DOHH2 (cell line): ENCODE measurements at regions not wholly inside any gene's neighbourhood (a gene's known extent, or its start where the extent isn't known, plus 50 kb on each side); places are given as distances from the start of the nearest gene placed in this dataset.

Source experiments
- H3F3A ChIP-seq: fragments of 200-600 bp; sonication (generic), shearing (Covaris generic); 2 replicates; pipeline ENCODE4 v1.6.0; 2016; ENCODE audit warnings: antibody characterized with exemption, mild to moderate bottlenecking; ENCODE audit not compliant: control insufficient read depth, insufficient read depth
- H3K27ac ChIP-seq: fragments of 200-600 bp; sonication (generic); 2 replicates; pipeline ENCODE4 v1.5.1; 2014; ENCODE audit warnings: low read depth, mild to moderate bottlenecking, low read length, moderate library complexity
- H3K27me3 ChIP-seq: fragments of 200-600 bp; sonication (generic); 2 replicates; pipeline ENCODE4 v1.6.1; 2014; ENCODE audit warnings: mild to moderate bottlenecking, low read length, mixed read lengths; ENCODE audit not compliant: control insufficient read depth
- H3K36me3 ChIP-seq: fragments of 200-600 bp; sonication (generic); 2 replicates; pipeline ENCODE4 v1.6.1; 2014; ENCODE audit warnings: mild to moderate bottlenecking, low read length, moderate library complexity, mixed read lengths; ENCODE audit not compliant: control insufficient read depth
- H3K4me1 ChIP-seq: fragments of 200-600 bp; sonication (generic); 2 replicates; pipeline ENCODE4 v1.6.1; 2014; ENCODE audit warnings: mild to moderate bottlenecking, low read length, mixed read lengths; ENCODE audit not compliant: control insufficient read depth
- H3K4me2 ChIP-seq: fragments of 200-600 bp; sonication (generic); 2 replicates; pipeline ENCODE4 v1.6.0; 2014; ENCODE audit warnings: mild to moderate bottlenecking, low read length, moderate library complexity
- H3K4me3 ChIP-seq: fragments of 200-600 bp; sonication (generic); 2 replicates; pipeline ENCODE4 v1.5.1; 2014; ENCODE audit warnings: mild to moderate bottlenecking, low read length, mixed read lengths
- H3K79me2 ChIP-seq: fragments of 200-600 bp; sonication (generic); 2 replicates; pipeline ENCODE4 v1.6.1; 2014; ENCODE audit warnings: mild to moderate bottlenecking, low read length, mixed read lengths; ENCODE audit not compliant: control insufficient read depth
- H3K9me2 ChIP-seq: fragments of 200-600 bp; sonication (generic); replicated peaks from 2 replicates; pipeline ENCODE4 v1.6.1; 2014; ENCODE audit warnings: mild to moderate bottlenecking, low read length, mixed read lengths; ENCODE audit not compliant: control insufficient read depth
- H3K9me3 ChIP-seq: fragments of 200-600 bp; sonication (generic); 2 replicates; pipeline ENCODE4 v1.6.1; 2014; ENCODE audit warnings: antibody characterized with exemption, low read length, mixed read lengths; ENCODE audit not compliant: control insufficient read depth, insufficient read depth
- H4K20me1 ChIP-seq: fragments of 200-600 bp; sonication (generic); 2 replicates; pipeline ENCODE4 v1.6.0; 2014; ENCODE audit warnings: low read depth, mild to moderate bottlenecking, antibody characterized with exemption, low read length, moderate library complexity; ENCODE audit not compliant: control insufficient read depth, insufficient read depth
- CTCF ChIP-seq: fragments of 200-600 bp; sonication (generic); IDR thresholded peaks from one replicate; pipeline ENCODE4 v1.5.1; 2014; ENCODE audit warnings: antibody characterized with exemption, mild to moderate bottlenecking, low read depth, low read length; ENCODE audit not compliant: poor library complexity, severe bottlenecking
- EZH2phosphoT487 ChIP-seq: fragments of 200-600 bp; sonication (generic); IDR thresholded peaks from 2 replicates; pipeline ENCODE4 v1.6.1; 2017; ENCODE audit warnings: borderline replicate concordance, mild to moderate bottlenecking, antibody characterized with exemption, low read length, moderate library complexity, mixed read lengths

- H3F3A ChIP-seq, result no peaks in the 10 kb centered on the region
- no peak overlapping the region for H3K27ac ChIP-seq
- H3K79me2 ChIP-seq, result no peaks in the 10 kb centered on the region
- no peak overlapping the region for H3K4me2 ChIP-seq
- peaks cover 6% of the 10 kb centered on the region; the same call in 1 of the 2 replicates for H3K9me3 ChIP-seq
- TF ChIP-seq EZH2phosphoT487 (no peak), CTCF (no peak)
- H3K36me3 ChIP-seq, result no peaks in the 10 kb centered on the region
- H4K20me1 ChIP-seq, result no peaks in the 10 kb centered on the region
- H3K4me1 ChIP-seq, result no peaks in the 10 kb centered on the region
- no peaks in the 10 kb centered on the region for H3K9me2 ChIP-seq
- H3K4me3 ChIP-seq, result no peak overlapping the region
- H3K27me3 ChIP-seq, result no peaks in the 10 kb centered on the region
Observed at GRCh38 chr4:175106301-175106700, 188.1 kb downstream of the ADAM29 start.

- Histone ChIP-seq H3K4me1 (no peaks in the 10 kb centered on the region), H3K9me3 (peaks cover 6% of the 10 kb centered on the region; the same call in 1 of the 2 replicates), H3K9me2 (no peaks in the 10 kb centered on the region), H3K27ac (no peak overlapping the region), H3F3A (no peaks in the 10 kb centered on the region), H4K20me1 (no peaks in the 10 kb centered on the region), H3K4me3 (no peak overlapping the region), H3K27me3 (no peaks in the 10 kb centered on the region), H3K36me3 (no peaks in the 10 kb centered on the region), H3K79me2 (no peaks in the 10 kb centered on the region), H3K4me2 (no peak overlapping the region)
- TF ChIP-seq CTCF, result peak; percentile 56
- no peak for TF ChIP-seq EZH2phosphoT487
Observed at GRCh38 chr4:175109933-175110332, 191.8 kb downstream of the ADAM29 start.

- H4K20me1 ChIP-seq, result no peaks in the 10 kb centered on the region
- H3K9me3 ChIP-seq, result no peaks in the 10 kb centered on the region
- TF ChIP-seq CTCF, result no peak
- TF ChIP-seq EZH2phosphoT487, result no peak
- H3K4me2 ChIP-seq, result no peak overlapping the region
- no peaks in the 10 kb centered on the region for H3K4me1 ChIP-seq
- H3K36me3 ChIP-seq, result no peaks in the 10 kb centered on the region
- no peaks in the 10 kb centered on the region for H3K27me3 ChIP-seq
- H3F3A ChIP-seq, result no peaks in the 10 kb centered on the region
- no peak overlapping the region for H3K27ac ChIP-seq
- no peaks in the 10 kb centered on the region for H3K79me2 ChIP-seq
- no peaks in the 10 kb centered on the region for H3K9me2 ChIP-seq
- no peak overlapping the region for H3K4me3 ChIP-seq
Observed at GRCh38 chr4:175125410-175126068, 207.4 kb downstream of the ADAM29 start.
